ENCODE measurements at regions not wholly inside any gene's neighbourhood (a gene's known extent, or its start where the extent isn't known, plus 50 kb on each side); places are given as distances from the start of the nearest gene placed in this dataset.
"Not testable (repeated sequence)": the region's sequence is repeated elsewhere in the genome, so short reads cannot be mapped to it uniquely, and the experiment has no call there.

- not testable (repeated sequence) for DNase-seq
Observed at GRCh38 chr11:22435582-22435981, 97.4 kb downstream of the SLC17A6 start.

DNA sequence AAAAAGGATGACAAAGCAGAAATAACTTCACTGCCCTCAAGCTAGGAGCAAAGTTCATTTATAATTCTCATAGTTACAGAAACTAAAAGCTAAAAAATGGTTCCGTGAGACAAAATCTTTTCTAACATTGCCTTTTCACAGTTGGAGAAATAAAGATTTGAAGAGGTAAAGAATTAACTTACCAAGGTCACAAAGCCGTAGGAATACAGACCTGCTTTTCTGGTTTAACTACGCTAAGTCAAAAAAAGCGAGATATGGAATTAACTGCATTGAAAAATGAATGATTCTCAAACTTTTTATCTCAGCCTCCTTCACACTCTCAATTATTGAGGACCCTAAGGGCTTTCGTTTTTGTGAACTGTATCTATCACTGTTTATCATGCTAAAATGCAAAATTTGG lies 95.3 kb downstream of the SLC17A6 start:
- no peak for DNase-seq

GRCh38 chr11:22433094-22433455 lies 94.9 kb downstream of the SLC17A6 start:
- no peak for DNase-seq

GRCh38 chr11:22432291-22433093 lies 94.3 kb downstream of the SLC17A6 start:
- DNase-seq = peak in 1 of 2 experiments; percentile 0

- DNase-seq = no peak
Observed at GRCh38 chr11:22431106-22431505, 92.9 kb downstream of the SLC17A6 start.

DNA sequence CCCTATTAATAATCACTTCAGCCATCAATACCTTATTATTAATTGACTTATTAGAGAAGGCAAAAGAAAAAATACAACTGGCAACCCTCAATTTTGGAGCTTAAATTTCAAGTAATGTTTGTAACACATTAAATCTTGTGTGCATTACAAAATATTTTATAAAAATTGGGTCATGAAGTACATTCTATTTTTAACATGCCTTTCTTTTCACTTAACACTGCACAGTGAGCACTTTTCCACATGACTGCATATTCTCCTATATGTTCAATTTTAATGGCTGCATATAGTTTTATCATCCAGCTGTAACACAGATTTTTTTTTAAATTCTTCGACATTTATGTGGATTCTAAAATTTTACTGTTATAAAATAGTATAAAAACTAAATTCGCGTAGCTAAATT lies 92.5 kb downstream of the SLC17A6 start:
- no peak for DNase-seq

- DNase-seq = no peak
Observed at GRCh38 chr11:22430141-22430541, 92.0 kb downstream of the SLC17A6 start.

All from activated CD4-positive, alpha-beta T cell treated with anti-CD3 and anti-CD28 coated beads, Interleukin-2, amount 50 U/mL, for 4 hours (primary cell).